HepG2 (cell line): ENCODE measurements at regions not wholly inside any gene's neighbourhood (a gene's known extent, or its start where the extent isn't known, plus 50 kb on each side); places are given as distances from the start of the nearest gene placed in this dataset.

ENCODE experiments used
- ATAC-seq: fragments of 200-7000 bp; cut with Tn5 transposase; 3 replicates; pipeline ENCODE4 v1.9.1; 2020; ENCODE audit warnings: mild to moderate bottlenecking, moderate library complexity
- BruUV-seq: library from RNA; stranded (reverse); fragments of 400-500 nt; replicated peaks from 2 replicates; lab custom pipeline; 2021; lab: Mats Ljungman, UMichigan
- CTCF ChIA-PET: fragments of 300-600 bp; formaldehyde crosslinking; extraction: SDS; loops from one replicate; lab custom pipeline; 2021; ENCODE audit warnings: low total read pairs, inconsistent platforms, low intra/inter-chr PET ratio; lab: Yijun Ruan, JAX
- POLR2A ChIA-PET: fragments of 350-600 bp; sonication (Branson Sonifier 250); formaldehyde crosslinking; loops from one replicate; lab custom pipeline; 2020; ENCODE audit warnings: antibody characterized with exemption, inconsistent platforms; lab: Yijun Ruan, JAX
- DNase-seq: peaks from one replicate; pipeline ENCODE4 v3.0.0-alpha.2; 2015; ENCODE audit warnings: low spot score
- FAIRE-seq: peaks from 3 replicates; lab custom pipeline; 2011; peaks lifted over from hg19 to GRCh38; lab: Jason Lieb, UNC
- H2AFZ ChIP-seq: one replicate; pipeline ENCODE4 v1.6.1; 2011; ENCODE audit warnings: low read length, inconsistent platforms
- H3K27ac ChIP-seq: fragments of 300-600 bp; 3 replicates; pipeline ENCODE4 v1.8.0; 2011; ENCODE audit warnings: mixed run types, mild to moderate bottlenecking, mixed read lengths, low read length, inconsistent platforms; ENCODE audit not compliant: insufficient read depth; ENCODE audit errors: extremely low read length
- H3K27me3 ChIP-seq, 2 experiments: fragments of 200-600 bp in 1 of 2; 2 replicates in 1 of 2; 3 replicates in 1 of 2; pipeline versions ENCODE4 v1.6.0 to v1.8.0; 2011; ENCODE audit warnings: low read length in 2 of 2, mild to moderate bottlenecking in 2 of 2, moderate library complexity in 2 of 2, inconsistent platforms in 1 of 2; ENCODE audit not compliant: insufficient read depth in 2 of 2, control insufficient read depth in 1 of 2
- H3K36me3 ChIP-seq, 2 experiments: fragments of 200-600 bp in 1 of 2; replicated peaks in 1 of 2; 2 replicates in 1 of 2; 3 replicates in 1 of 2; pipeline versions ENCODE4 v1.5.1 to v1.8.0; 2011; ENCODE audit warnings: low read length in 2 of 2, inconsistent platforms in 1 of 2; ENCODE audit not compliant: insufficient read depth in 2 of 2, control insufficient read depth in 1 of 2
- H3K4me1 ChIP-seq: 2 replicates; pipeline ENCODE4 v1.5.1; 2012; ENCODE audit warnings: low read length, inconsistent platforms; ENCODE audit not compliant: insufficient read depth
- H3K4me2 ChIP-seq: 2 replicates; pipeline ENCODE4 v1.6.0; 2011; ENCODE audit warnings: low read depth, low read length, inconsistent platforms
- H3K4me3 ChIP-seq, 3 experiments: fragments of 200-600 bp in 1 of 3; sonication (generic), shearing (Covaris generic) in 1 of 3; replicated peaks in 1 of 3; 2 replicates each; pipeline ENCODE4 v1.5.1; 2011 to 2016; ENCODE audit warnings: low read length in 3 of 3, inconsistent platforms in 2 of 3, low read depth in 2 of 3, mild to moderate bottlenecking in 2 of 3, control low read depth in 1 of 3, mixed read lengths in 1 of 3; ENCODE audit not compliant: insufficient read depth in 1 of 3
- H3K79me2 ChIP-seq: one replicate; pipeline ENCODE4 v1.6.1; 2011; ENCODE audit warnings: low read length, inconsistent platforms; ENCODE audit not compliant: insufficient read depth
- H3K9ac ChIP-seq: 2 replicates; pipeline ENCODE4 v1.6.0; 2011; ENCODE audit warnings: mild to moderate bottlenecking, low read depth, low read length, inconsistent platforms; ENCODE audit not compliant: insufficient read depth
- H3K9me3 ChIP-seq: 2 replicates; pipeline ENCODE4 v1.5.1; 2012; ENCODE audit warnings: mild to moderate bottlenecking, low read length
- H4K20me1 ChIP-seq: 2 replicates; pipeline ENCODE4 v1.6.0; 2011; ENCODE audit warnings: inconsistent platforms, mild to moderate bottlenecking, low read length, moderate library complexity; ENCODE audit not compliant: insufficient read depth
- ATAD3A ChIP-seq: sonication (generic); formaldehyde crosslinking; IDR thresholded peaks from 2 replicates; pipeline ENCODE4 v1.4.0; 2020; ENCODE audit warnings: missing genetic modification reagents
- HMGXB3 ChIP-seq: sonication (generic); formaldehyde crosslinking; IDR thresholded peaks from 2 replicates; pipeline ENCODE4 v1.4.0; 2020; ENCODE audit warnings: missing genetic modification reagents, borderline replicate concordance
- KAT2B ChIP-seq: fragments of 150-350 bp; IDR thresholded peaks from 2 replicates; pipeline ENCODE4 v1.6.1; 2014; ENCODE audit warnings: low read depth, low read length, borderline replicate concordance
- MYC ChIP-seq: sonication (generic); formaldehyde crosslinking; IDR thresholded peaks from 2 replicates; pipeline ENCODE4 v1.9.0; 2021; ENCODE audit warnings: missing genetic modification reagents, borderline replicate concordance
- NFKB2 ChIP-seq: sonication (generic); formaldehyde crosslinking; IDR thresholded peaks from 2 replicates; pipeline ENCODE4 v1.4.0; 2020; ENCODE audit warnings: missing genetic modification reagents, borderline replicate concordance
- SNAI1 ChIP-seq: sonication (generic); formaldehyde crosslinking; IDR thresholded peaks from 2 replicates; pipeline ENCODE4 v1.5.0; 2020; ENCODE audit warnings: mild to moderate bottlenecking, missing genetic modification reagents, borderline replicate concordance
- THAP8 ChIP-seq: sonication (generic); formaldehyde crosslinking; IDR thresholded peaks from 2 replicates; pipeline ENCODE4 v1.5.1; 2020; ENCODE audit warnings: missing genetic modification reagents, mild to moderate bottlenecking, borderline replicate concordance
- ZNF20 ChIP-seq: sonication (generic); formaldehyde crosslinking; IDR thresholded peaks from 2 replicates; pipeline ENCODE4 v1.4.0; 2020; ENCODE audit warnings: mild to moderate bottlenecking, moderate library complexity, missing genetic modification reagents
- ZNF460 ChIP-seq: sonication (generic); formaldehyde crosslinking; IDR thresholded peaks from 2 replicates; pipeline ENCODE4 v1.5.1; 2020; ENCODE audit warnings: missing genetic modification reagents, mild to moderate bottlenecking, borderline replicate concordance
- ZNF563 ChIP-seq: sonication (generic); formaldehyde crosslinking; IDR thresholded peaks from 2 replicates; pipeline ENCODE4 v1.8.0; 2022; ENCODE audit warnings: mild to moderate bottlenecking, moderate library complexity, missing genetic modification reagents
- ZNF572 ChIP-seq: sonication (generic); formaldehyde crosslinking; IDR thresholded peaks from 2 replicates; pipeline ENCODE4 v1.5.1; 2020; ENCODE audit warnings: mild to moderate bottlenecking, missing genetic modification reagents
- WGBS: methylation state at CpG from one replicate; pipeline ENCODE4 v1.1.6; 2017; ENCODE audit warnings: low lambda C conversion rate; 5-methylcytosine and 5-hydroxymethylcytosine counted together
- in situ Hi-C: cut with HindIII; loops from 2 replicates; pipeline ENCODE4 v1.10.0; 2017; ENCODE audit warnings: low pct_unique_long_range_greater_than_20kb; ENCODE audit not compliant: extremely low pct_ligation_motif_present
- intact Hi-C: fragments of 100-400 bp; cut with micrococcal nuclease; formaldehyde crosslinking; loops from one replicate; pipeline ENCODE4 v1.10.0; 2022; ENCODE audit not compliant: unreplicated experiment
- TF ChIP-seq, protein P1 (sequence below): sonication (generic); IDR thresholded peaks from 2 replicates; pipeline ENCODE4 v1.6.1; 2016; ENCODE audit warnings: low read depth, borderline replicate concordance
- TF ChIP-seq, protein P2 (sequence below): sonication (generic); formaldehyde crosslinking; conservative IDR thresholded peaks from 2 replicates; pipeline ENCODE4 v1.4.0; 2020; ENCODE audit warnings: missing genetic modification reagents

- no peak for ATAC-seq
- Histone ChIP-seq H4K20me1 (no peaks in the 10 kb centered on the region), H3K4me1 (no peaks in the 10 kb centered on the region), H3K4me3 (no peak overlapping the region), H3K79me2 (no peaks in the 10 kb centered on the region), H3K27ac (no peak overlapping the region), H3K27me3 (peaks cover 0 to 1% of the 10 kb centered on the region in 2 experiments; a peak in 1 of 5 replicates), H3K4me2 (no peak overlapping the region), H3K9me3 (no peaks in the 10 kb centered on the region), H3K36me3 (no peaks in the 10 kb centered on the region), H2AFZ (no peak overlapping the region), H3K9ac (no peak overlapping the region)
- intact Hi-C loops (no loop called here), in situ Hi-C loops (no loop called here)
- ChIA-PET POLR2A (no interaction called here), CTCF (no interaction called here)
- no peak for DNase-seq
- FAIRE-seq = no peak
- 2% methylated on average over 3 of the region's 3 CpGs for WGBS
- no peak for TF ChIP-seq ZNF460 (CRISPR knock-in tag)
- no peak for TF ChIP-seq NFKB2 (CRISPR knock-in tag)
- TF ChIP-seq SNAI1 (CRISPR knock-in tag) = no peak
- no TSS peak for BruUV-seq
Measured at GRCh38 chr3:64884536-64884935, 196.7 kb upstream of the ADAMTS9 start.

- ChIA-PET POLR2A (no interaction called here), CTCF (no interaction called here)
- Histone ChIP-seq H3K36me3 (no peaks in the 10 kb centered on the region), H3K79me2 (no peaks in the 10 kb centered on the region), H3K27me3 (no peaks in the 10 kb centered on the region), H3K9ac (no peak overlapping the region), H3K4me3 (no peak overlapping the region), H4K20me1 (no peaks in the 10 kb centered on the region), H3K9me3 (no peaks in the 10 kb centered on the region), H2AFZ (no peak overlapping the region), H3K4me2 (no peak overlapping the region), H3K4me1 (no peaks in the 10 kb centered on the region), H3K27ac (no peak overlapping the region)
- in situ Hi-C loops (no loop called here), intact Hi-C loops (no loop called here)
- no peak for FAIRE-seq
- no peak for DNase-seq
- ATAC-seq = no peak
- no TSS peak for BruUV-seq
- no peak for TF ChIP-seq THAP8 (CRISPR knock-in tag)
- no peak for TF ChIP-seq ZNF20 (CRISPR knock-in tag)
- no peak for TF ChIP-seq MYC
- TF ChIP-seq, protein P1, sequence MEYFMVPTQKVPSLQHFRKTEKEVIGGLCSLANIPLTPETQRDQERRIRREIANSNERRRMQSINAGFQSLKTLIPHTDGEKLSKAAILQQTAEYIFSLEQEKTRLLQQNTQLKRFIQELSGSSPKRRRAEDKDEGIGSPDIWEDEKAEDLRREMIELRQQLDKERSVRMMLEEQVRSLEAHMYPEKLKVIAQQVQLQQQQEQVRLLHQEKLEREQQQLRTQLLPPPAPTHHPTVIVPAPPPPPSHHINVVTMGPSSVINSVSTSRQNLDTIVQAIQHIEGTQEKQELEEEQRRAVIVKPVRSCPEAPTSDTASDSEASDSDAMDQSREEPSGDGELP = no peak
- no peak for TF ChIP-seq ATAD3A (CRISPR knock-in tag)
- no peak for TF ChIP-seq ZNF563 (CRISPR knock-in tag)
- no peak for TF ChIP-seq KAT2B
- no peak for TF ChIP-seq HMGXB3 (CRISPR knock-in tag)
- no peak for TF ChIP-seq ZNF572 (CRISPR knock-in tag)
- TF ChIP-seq, protein P2, sequence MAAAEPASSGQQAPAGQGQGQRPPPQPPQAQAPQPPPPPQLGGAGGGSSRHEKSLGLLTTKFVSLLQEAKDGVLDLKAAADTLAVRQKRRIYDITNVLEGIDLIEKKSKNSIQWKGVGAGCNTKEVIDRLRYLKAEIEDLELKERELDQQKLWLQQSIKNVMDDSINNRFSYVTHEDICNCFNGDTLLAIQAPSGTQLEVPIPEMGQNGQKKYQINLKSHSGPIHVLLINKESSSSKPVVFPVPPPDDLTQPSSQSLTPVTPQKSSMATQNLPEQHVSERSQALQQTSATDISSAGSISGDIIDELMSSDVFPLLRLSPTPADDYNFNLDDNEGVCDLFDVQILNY (CRISPR knock-in tag) = no peak
Measured at GRCh38 chr3:64880916-64881315, 193.1 kb upstream of the ADAMTS9 start.
